ENCODE measurements at regions not wholly inside any gene's neighbourhood (a gene's known extent, or its start where the extent isn't known, plus 50 kb on each side); places are given as distances from the start of the nearest gene placed in this dataset.
A peak's percentile ranks its signal among the peaks of the same experiment; 100 is the strongest.

DNA sequence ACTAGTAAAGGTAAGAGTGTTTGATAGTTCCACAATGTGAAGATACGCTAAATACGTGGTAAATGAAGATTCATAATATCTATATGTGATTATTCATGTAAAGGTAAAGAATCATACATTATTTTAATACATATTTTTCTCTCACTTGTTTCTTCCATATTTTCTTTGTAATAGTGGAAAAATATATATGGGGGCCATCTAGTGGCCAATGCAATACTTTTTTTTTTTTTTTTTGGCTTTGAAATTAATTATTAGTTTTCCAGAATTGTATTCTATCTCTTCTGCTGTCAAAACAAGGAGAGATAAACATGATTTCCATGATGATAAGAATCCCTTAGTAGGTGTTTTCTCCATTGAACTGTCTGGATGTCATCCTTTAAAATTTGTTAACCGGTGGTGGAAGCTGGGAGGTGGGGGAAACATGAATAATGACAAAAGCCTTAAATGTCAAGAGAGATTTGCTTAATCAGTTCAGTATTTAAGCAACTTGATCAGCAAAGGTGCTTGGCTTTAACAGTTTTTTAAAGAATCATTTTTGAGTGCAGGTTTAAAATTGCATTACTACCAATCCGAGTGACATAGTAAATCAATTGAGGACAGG, 508.7 kb upstream of the HTR2C start:
- TF ChIP-seq, protein P1, sequence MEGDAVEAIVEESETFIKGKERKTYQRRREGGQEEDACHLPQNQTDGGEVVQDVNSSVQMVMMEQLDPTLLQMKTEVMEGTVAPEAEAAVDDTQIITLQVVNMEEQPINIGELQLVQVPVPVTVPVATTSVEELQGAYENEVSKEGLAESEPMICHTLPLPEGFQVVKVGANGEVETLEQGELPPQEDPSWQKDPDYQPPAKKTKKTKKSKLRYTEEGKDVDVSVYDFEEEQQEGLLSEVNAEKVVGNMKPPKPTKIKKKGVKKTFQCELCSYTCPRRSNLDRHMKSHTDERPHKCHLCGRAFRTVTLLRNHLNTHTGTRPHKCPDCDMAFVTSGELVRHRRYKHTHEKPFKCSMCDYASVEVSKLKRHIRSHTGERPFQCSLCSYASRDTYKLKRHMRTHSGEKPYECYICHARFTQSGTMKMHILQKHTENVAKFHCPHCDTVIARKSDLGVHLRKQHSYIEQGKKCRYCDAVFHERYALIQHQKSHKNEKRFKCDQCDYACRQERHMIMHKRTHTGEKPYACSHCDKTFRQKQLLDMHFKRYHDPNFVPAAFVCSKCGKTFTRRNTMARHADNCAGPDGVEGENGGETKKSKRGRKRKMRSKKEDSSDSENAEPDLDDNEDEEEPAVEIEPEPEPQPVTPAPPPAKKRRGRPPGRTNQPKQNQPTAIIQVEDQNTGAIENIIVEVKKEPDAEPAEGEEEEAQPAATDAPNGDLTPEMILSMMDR (IDR thresholded peaks at IDR 0.05; ENCODE audit: borderline replicate concordance, extremely low read depth, low read length, poor library complexity, severe bottlenecking) = peak; percentile 30
- TF ChIP-seq EZH2 (IDR thresholded peaks at IDR 0.05; ENCODE audit: borderline replicate concordance, low read depth, low read length, severe bottlenecking) = no peak
- Histone ChIP-seq H4K20me1 (ENCODE audit: insufficient read depth, low read length) (no peaks in the 10 kb centered on the region), H3K36me3 (ENCODE audit: insufficient read depth, low read length) (no peaks in the 10 kb centered on the region), H3K4me2 (ENCODE audit: insufficient read depth, low read length) (no peak overlapping the region), H3K9me3 (ENCODE audit: insufficient read depth, low read length, severe bottlenecking) (no peaks in the 10 kb centered on the region), H3K4me1 (ENCODE audit: insufficient read depth, low read length) (no peaks in the 10 kb centered on the region), H3K4me3 (ENCODE audit: low read depth in 1 of 2, low read length in 2 of 2) (no peak overlapping the region), H2AFZ (ENCODE audit: low read depth, low read length) (no peak overlapping the region), H3K27ac (ENCODE audit: low read length) (no peak overlapping the region), H3K79me2 (ENCODE audit: insufficient read depth, low read length) (no peaks in the 10 kb centered on the region), H3K9ac (ENCODE audit: low read depth, low read length) (no peak overlapping the region), H3K27me3 (ENCODE audit: insufficient read depth, low read length, poor library complexity) (no peaks in the 10 kb centered on the region)
- ATAC-seq (ENCODE audit: insufficient read depth, low read depth) = no peak
- DNase-seq = no peak

- H3K27me3 ChIP-seq (ENCODE audit: insufficient read depth, low read length, poor library complexity) = no peaks in the 10 kb centered on the region
- no peak overlapping the region for H3K9ac ChIP-seq (ENCODE audit: low read depth, low read length)
- TF ChIP-seq, protein P1 (IDR thresholded peaks at IDR 0.05; ENCODE audit: borderline replicate concordance, extremely low read depth, low read length, poor library complexity, severe bottlenecking) = no peak
- no peak for TF ChIP-seq EZH2 (IDR thresholded peaks at IDR 0.05; ENCODE audit: borderline replicate concordance, low read depth, low read length, severe bottlenecking)
- H3K79me2 ChIP-seq (ENCODE audit: insufficient read depth, low read length) = no peaks in the 10 kb centered on the region
- DNase-seq (no peak), ATAC-seq (ENCODE audit: insufficient read depth, low read depth) (no peak)
- no peak overlapping the region for H3K4me3 ChIP-seq (ENCODE audit: low read depth in 1 of 2, low read length in 2 of 2)
- no peaks in the 10 kb centered on the region for H3K36me3 ChIP-seq (ENCODE audit: insufficient read depth, low read length)
- no peaks in the 10 kb centered on the region for H3K9me3 ChIP-seq (ENCODE audit: insufficient read depth, low read length, severe bottlenecking)
- no peak overlapping the region for H3K4me2 ChIP-seq (ENCODE audit: insufficient read depth, low read length)
- H3K27ac ChIP-seq (ENCODE audit: low read length) = no peak overlapping the region
- H2AFZ ChIP-seq (ENCODE audit: low read depth, low read length) = no peak overlapping the region
- H3K4me1 ChIP-seq (ENCODE audit: insufficient read depth, low read length) = no peaks in the 10 kb centered on the region
- H4K20me1 ChIP-seq (ENCODE audit: insufficient read depth, low read length) = no peaks in the 10 kb centered on the region
Measured at GRCh38 chrX:114073926-114074325, 510.0 kb upstream of the HTR2C start.

DNA sequence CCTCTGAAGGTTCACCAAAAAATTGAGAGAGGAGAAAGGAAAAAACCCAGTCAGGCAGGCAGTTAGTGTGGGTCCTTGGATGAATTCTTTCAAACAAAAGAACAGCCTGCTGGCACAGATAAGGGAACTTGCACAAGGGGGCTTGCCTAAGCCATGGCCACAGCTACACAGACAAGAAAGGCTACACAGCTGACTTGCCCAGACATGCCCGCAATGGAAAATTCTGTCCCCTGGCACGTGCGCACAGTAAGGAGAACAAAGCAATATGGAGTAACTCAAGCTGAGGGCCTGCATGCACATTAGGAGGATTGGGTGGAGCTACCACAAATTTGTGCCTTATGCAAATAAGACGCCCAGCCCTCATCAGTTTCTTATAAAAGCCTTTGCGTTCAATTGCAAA, 512.5 kb upstream of the HTR2C start:
- no peak overlapping the region for H3K4me2 ChIP-seq (ENCODE audit: insufficient read depth, low read length)
- TF ChIP-seq EZH2 (IDR thresholded peaks at IDR 0.05; ENCODE audit: borderline replicate concordance, low read depth, low read length, severe bottlenecking) = no peak
- TF ChIP-seq, protein P1 (IDR thresholded peaks at IDR 0.05; ENCODE audit: borderline replicate concordance, extremely low read depth, low read length, poor library complexity, severe bottlenecking) = no peak

More for the DNA sequence above, 512.5 kb upstream of the HTR2C start:
- DNase-seq = no peak
- Histone ChIP-seq H3K36me3 (ENCODE audit: insufficient read depth, low read length) (no peaks in the 10 kb centered on the region), H2AFZ (ENCODE audit: low read depth, low read length) (no peak overlapping the region), H3K27ac (ENCODE audit: low read length) (no peak overlapping the region), H3K4me3 (ENCODE audit: low read depth in 1 of 2, low read length in 2 of 2) (no peak overlapping the region), H3K4me1 (ENCODE audit: insufficient read depth, low read length) (no peaks in the 10 kb centered on the region), H3K27me3 (ENCODE audit: insufficient read depth, low read length, poor library complexity) (no peaks in the 10 kb centered on the region), H3K9me3 (ENCODE audit: insufficient read depth, low read length, severe bottlenecking) (no peaks in the 10 kb centered on the region), H3K9ac (ENCODE audit: low read depth, low read length) (no peak overlapping the region), H3K79me2 (ENCODE audit: insufficient read depth, low read length) (no peaks in the 10 kb centered on the region), H4K20me1 (ENCODE audit: insufficient read depth, low read length) (no peaks in the 10 kb centered on the region)
- no peak for ATAC-seq (ENCODE audit: insufficient read depth, low read depth)

Data from DND-41 (cell line).